IPS-18a (cell line): ENCODE measurements at regions not wholly inside any gene's neighbourhood (a gene's known extent, or its start where the extent isn't known, plus 50 kb on each side); places are given as distances from the start of the nearest gene placed in this dataset.

Source experiments
- H3K27ac ChIP-seq: one replicate; pipeline ENCODE4 v1.5.1; 2013; ENCODE audit warnings: low read length
- H3K27me3 ChIP-seq: one replicate; pipeline ENCODE4 v1.6.1; 2013; ENCODE audit warnings: mild to moderate bottlenecking, low read length; ENCODE audit not compliant: control insufficient read depth, insufficient read depth
- H3K36me3 ChIP-seq: one replicate; pipeline ENCODE4 v1.6.1; 2013; ENCODE audit warnings: low read depth, low read length; ENCODE audit not compliant: control insufficient read depth
- H3K4me1 ChIP-seq: one replicate; pipeline ENCODE4 v1.6.1; 2013; ENCODE audit warnings: low read depth, low read length; ENCODE audit not compliant: control insufficient read depth
- H3K4me3 ChIP-seq: one replicate; pipeline ENCODE4 v1.5.1; 2013; ENCODE audit warnings: low read length
- H3K9ac ChIP-seq: one replicate; pipeline ENCODE4 v1.6.1; 2013; ENCODE audit warnings: mild to moderate bottlenecking, low read length, moderate library complexity
- H3K9me3 ChIP-seq: one replicate; pipeline ENCODE4 v1.6.1; 2013; ENCODE audit warnings: low read depth, low read length; ENCODE audit not compliant: control insufficient read depth

DNA sequence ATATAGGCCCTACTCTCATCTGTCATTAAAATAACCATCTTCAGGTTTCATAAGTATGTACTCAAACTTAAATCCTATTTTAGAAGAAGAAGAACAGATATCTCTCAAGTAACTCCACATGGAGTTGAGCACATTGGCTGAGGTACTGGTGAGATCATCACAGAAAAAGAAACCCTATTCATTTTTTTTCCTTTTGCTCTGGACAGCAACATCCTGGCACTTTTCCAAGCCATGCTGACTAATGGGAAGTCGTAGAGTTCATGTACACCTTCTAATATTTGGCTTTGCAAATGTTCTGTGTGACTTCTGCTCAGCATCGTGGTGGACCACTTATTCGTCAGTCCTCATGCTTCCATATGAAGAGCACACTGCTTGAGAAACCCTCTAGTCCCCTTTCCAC, 336.0 kb upstream of the KCNH8 start:
- Histone ChIP-seq H3K36me3 (no peaks in the 10 kb centered on the region), H3K27me3 (no peaks in the 10 kb centered on the region), H3K4me3 (no peak overlapping the region), H3K27ac (no peak overlapping the region), H3K9ac (no peak overlapping the region), H3K9me3 (no peaks in the 10 kb centered on the region), H3K4me1 (no peaks in the 10 kb centered on the region)

GRCh38 chr3:18810306-18810661, 338.0 kb upstream of the KCNH8 start:
- no peaks in the 10 kb centered on the region for H3K9me3 ChIP-seq

GRCh38 chr3:18809640-18810305, 338.5 kb upstream of the KCNH8 start:
- H3K27ac ChIP-seq: no peak overlapping the region
- H3K36me3 ChIP-seq: no peaks in the 10 kb centered on the region
- H3K9ac ChIP-seq: no peak overlapping the region

More at GRCh38 chr3:18810306-18810661, 338.0 kb upstream of the KCNH8 start:
- H3K4me1 ChIP-seq: no peaks in the 10 kb centered on the region
- H3K27ac ChIP-seq: no peak overlapping the region
- H3K9ac ChIP-seq: no peak overlapping the region
- no peaks in the 10 kb centered on the region for H3K27me3 ChIP-seq
- no peaks in the 10 kb centered on the region for H3K36me3 ChIP-seq
- no peak overlapping the region for H3K4me3 ChIP-seq

GRCh38 chr3:18808429-18808828, 339.9 kb upstream of the KCNH8 start:
- H3K9me3 ChIP-seq: no peaks in the 10 kb centered on the region
- H3K4me3 ChIP-seq: no peak overlapping the region
- H3K4me1 ChIP-seq: no peaks in the 10 kb centered on the region
- no peaks in the 10 kb centered on the region for H3K27me3 ChIP-seq
- H3K36me3 ChIP-seq: no peaks in the 10 kb centered on the region
- no peak overlapping the region for H3K9ac ChIP-seq
- H3K27ac ChIP-seq: no peak overlapping the region

More at GRCh38 chr3:18809640-18810305, 338.5 kb upstream of the KCNH8 start:
- Histone ChIP-seq H3K4me3 (no peak overlapping the region), H3K4me1 (no peaks in the 10 kb centered on the region), H3K9me3 (no peaks in the 10 kb centered on the region), H3K27me3 (no peaks in the 10 kb centered on the region)

DNA sequence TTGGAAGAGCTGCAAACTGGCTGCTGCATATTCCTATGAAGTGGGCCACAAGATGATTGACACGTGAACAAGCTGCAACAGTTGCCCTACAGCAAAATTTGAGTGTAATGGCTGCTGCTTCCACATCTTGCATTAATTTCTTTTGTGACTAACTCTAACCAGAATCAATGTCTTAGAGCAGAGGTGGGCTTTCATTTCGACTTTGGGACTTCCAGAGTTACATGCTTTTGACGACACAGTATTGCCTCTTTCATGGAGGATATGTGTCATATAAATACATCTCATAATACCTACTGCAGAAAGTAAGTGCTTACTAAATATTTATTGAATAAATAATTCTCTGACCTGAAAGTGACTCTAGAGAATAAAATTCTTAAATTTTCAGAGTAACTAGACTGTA, 340.7 kb upstream of the KCNH8 start:
- Histone ChIP-seq H3K27me3 (no peaks in the 10 kb centered on the region), H3K27ac (no peak overlapping the region), H3K36me3 (no peaks in the 10 kb centered on the region), H3K4me1 (no peaks in the 10 kb centered on the region), H3K9me3 (no peaks in the 10 kb centered on the region), H3K4me3 (no peak overlapping the region), H3K9ac (no peak overlapping the region)

DNA sequence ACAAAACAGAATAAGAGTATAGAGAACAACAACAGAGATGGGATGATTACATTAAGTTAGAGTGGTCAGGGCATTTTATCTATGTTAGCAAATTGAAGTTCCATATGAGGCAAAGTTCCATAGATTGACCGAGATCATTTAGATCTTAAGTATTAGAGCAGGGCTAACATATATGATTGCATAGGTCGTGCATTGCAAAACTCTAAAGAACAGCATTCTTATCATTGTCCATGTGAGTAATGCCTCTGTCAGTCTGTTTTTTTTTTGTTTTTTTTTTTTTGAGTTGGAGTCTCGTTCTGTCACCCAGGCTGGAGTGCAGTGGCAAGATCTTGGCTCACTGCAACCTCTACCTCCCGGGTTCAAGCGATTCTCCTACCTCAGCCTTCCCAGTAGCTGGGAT, 341.7 kb upstream of the KCNH8 start:
- Histone ChIP-seq H3K4me3 (no peak overlapping the region), H3K36me3 (no peaks in the 10 kb centered on the region), H3K9ac (no peak overlapping the region), H3K9me3 (no peaks in the 10 kb centered on the region), H3K27me3 (no peaks in the 10 kb centered on the region), H3K4me1 (no peaks in the 10 kb centered on the region), H3K27ac (no peak overlapping the region)

- Histone ChIP-seq H3K27ac (no peak overlapping the region), H3K4me3 (no peak overlapping the region), H3K36me3 (no peaks in the 10 kb centered on the region), H3K9ac (no peak overlapping the region), H3K4me1 (no peaks in the 10 kb centered on the region), H3K27me3 (no peaks in the 10 kb centered on the region), H3K9me3 (no peaks in the 10 kb centered on the region)
These were observed 350.9 kb upstream of the KCNH8 start for GRCh38 chr3:18797378-18797777.

DNA sequence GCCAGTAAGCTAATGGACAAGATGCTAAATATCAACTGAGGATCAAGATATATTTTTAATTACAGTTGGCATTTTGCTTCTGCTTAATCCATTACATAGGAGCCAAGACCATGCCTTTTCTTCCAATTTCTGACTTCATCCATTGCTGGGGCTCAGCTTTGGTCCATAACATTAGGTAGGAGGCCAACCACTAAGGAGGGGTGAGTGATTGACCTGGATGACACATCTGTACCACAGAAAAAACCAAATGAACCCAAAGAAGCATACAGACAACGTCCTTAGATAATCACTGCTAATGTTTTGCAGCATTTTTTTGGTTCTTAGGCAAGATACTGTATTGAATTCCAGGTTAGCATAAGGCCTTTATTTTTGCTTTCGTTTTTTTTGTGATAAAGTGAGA, 353.2 kb upstream of the KCNH8 start:
- H3K4me3 ChIP-seq: no peak overlapping the region
- no peak overlapping the region for H3K27ac ChIP-seq
- no peaks in the 10 kb centered on the region for H3K36me3 ChIP-seq
- H3K9me3 ChIP-seq: no peaks in the 10 kb centered on the region
- H3K27me3 ChIP-seq: no peaks in the 10 kb centered on the region
- no peaks in the 10 kb centered on the region for H3K4me1 ChIP-seq
- no peak overlapping the region for H3K9ac ChIP-seq

GRCh38 chr3:18791752-18792151, 356.6 kb upstream of the KCNH8 start:
- Histone ChIP-seq H3K27ac (no peak overlapping the region), H3K4me1 (no peaks in the 10 kb centered on the region), H3K9me3 (no peaks in the 10 kb centered on the region), H3K27me3 (no peaks in the 10 kb centered on the region), H3K4me3 (no peak overlapping the region), H3K36me3 (no peaks in the 10 kb centered on the region), H3K9ac (no peak overlapping the region)

- H3K27ac ChIP-seq: no peak overlapping the region
These were observed 357.1 kb upstream of the KCNH8 start for GRCh38 chr3:18791182-18791581.

GRCh38 chr3:18790384-18790783, 357.9 kb upstream of the KCNH8 start:
- Histone ChIP-seq H3K27ac (no peak overlapping the region), H3K9me3 (no peaks in the 10 kb centered on the region), H3K4me1 (no peaks in the 10 kb centered on the region), H3K27me3 (no peaks in the 10 kb centered on the region), H3K9ac (no peak overlapping the region), H3K36me3 (no peaks in the 10 kb centered on the region), H3K4me3 (no peak overlapping the region)

More at GRCh38 chr3:18791182-18791581, 357.1 kb upstream of the KCNH8 start:
- no peaks in the 10 kb centered on the region for H3K27me3 ChIP-seq
- H3K36me3 ChIP-seq: no peaks in the 10 kb centered on the region
- H3K4me3 ChIP-seq: no peak overlapping the region
- H3K4me1 ChIP-seq: no peaks in the 10 kb centered on the region
- no peak overlapping the region for H3K9ac ChIP-seq
- no peaks in the 10 kb centered on the region for H3K9me3 ChIP-seq

DNA sequence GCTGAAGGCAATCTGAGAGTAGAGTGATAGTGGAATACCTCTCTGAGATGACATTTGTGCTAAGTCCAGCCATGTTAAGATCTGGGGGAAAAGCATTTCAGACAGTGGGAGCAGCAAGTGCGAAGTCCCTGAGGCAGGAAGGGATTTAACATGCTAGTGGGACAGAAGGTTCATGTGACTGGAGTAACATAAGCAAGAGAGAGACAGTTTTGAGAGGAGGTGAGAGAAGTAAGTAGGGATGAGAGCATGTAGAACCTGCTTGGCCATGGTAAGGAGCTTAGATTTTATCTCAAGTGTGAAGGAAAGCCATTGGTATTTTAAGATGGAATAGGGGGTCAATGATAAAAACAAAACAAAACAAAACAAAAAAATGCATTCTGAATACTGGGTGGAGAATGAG, 358.6 kb upstream of the KCNH8 start:
- no peak overlapping the region for H3K4me3 ChIP-seq
- H3K27me3 ChIP-seq: no peaks in the 10 kb centered on the region
- no peaks in the 10 kb centered on the region for H3K9me3 ChIP-seq
- no peak overlapping the region for H3K27ac ChIP-seq
- no peak overlapping the region for H3K9ac ChIP-seq
- no peaks in the 10 kb centered on the region for H3K4me1 ChIP-seq
- no peaks in the 10 kb centered on the region for H3K36me3 ChIP-seq
